22Rv1 (cell line): ENCODE measurements at regions not wholly inside any gene's neighbourhood (a gene's known extent, or its start where the extent isn't known, plus 50 kb on each side); places are given as distances from the start of the nearest gene placed in this dataset.

Experiments used
- H3K27ac ChIP-seq: fragments of 450-650 bp; 2 replicates; pipeline ENCODE4 v1.5.1; 2017
- CTCF ChIP-seq: fragments of 450-650 bp; IDR thresholded peaks from 2 replicates; pipeline ENCODE4 v1.5.1; 2017; ENCODE audit warnings: mild to moderate bottlenecking
- ZFX ChIP-seq: fragments of 450-650 bp; IDR thresholded peaks from 2 replicates; pipeline ENCODE4 v1.6.1; 2017; ENCODE audit warnings: antibody characterized with exemption, borderline replicate concordance

GRCh38 chr15:77552066-77552465, 80.6 kb downstream of the LINGO1 start:
- no peak for TF ChIP-seq CTCF
- no peak for TF ChIP-seq ZFX
- no peak overlapping the region for H3K27ac ChIP-seq

GRCh38 chr15:77550301-77551251, 82.1 kb downstream of the LINGO1 start:
- no peak for TF ChIP-seq CTCF
- TF ChIP-seq ZFX, result no peak
- no peak overlapping the region for H3K27ac ChIP-seq

GRCh38 chr15:77549576-77550288, 83.0 kb downstream of the LINGO1 start:
- no peak overlapping the region for H3K27ac ChIP-seq
- no peak for TF ChIP-seq CTCF
- TF ChIP-seq ZFX, result no peak

- TF ChIP-seq CTCF (no peak), ZFX (no peak)
- H3K27ac ChIP-seq, result no peak overlapping the region
Measured at GRCh38 chr15:77548589-77549557, 83.8 kb downstream of the LINGO1 start.

GRCh38 chr15:77547801-77548588, 84.7 kb downstream of the LINGO1 start:
- no peak overlapping the region for H3K27ac ChIP-seq
- TF ChIP-seq ZFX, result no peak

GRCh38 chr15:77546870-77547269, 85.8 kb downstream of the LINGO1 start:
- H3K27ac ChIP-seq, result no peak overlapping the region
- TF ChIP-seq CTCF, result no peak
- no peak for TF ChIP-seq ZFX
